Activated naive CD4-positive, alpha-beta T cell treated with anti-CD3 and anti-CD28 coated beads, Interleukin-2, amount 50 U/mL, for 24 hours (primary cell): ENCODE measurements at regions not wholly inside any gene's neighbourhood (a gene's known extent, or its start where the extent isn't known, plus 50 kb on each side); places are given as distances from the start of the nearest gene placed in this dataset.

Experiments
- H3K27ac Mint-ChIP-seq: one replicate; pipeline ENCODE4 v1.8.0; 2021; ENCODE audit warnings: mild to moderate bottlenecking, mixed read lengths
- H3K27me3 Mint-ChIP-seq: one replicate; pipeline ENCODE4 v1.8.0; 2021; ENCODE audit warnings: mixed read lengths
- H3K36me3 Mint-ChIP-seq: one replicate; pipeline ENCODE4 v1.8.0; 2021; ENCODE audit warnings: mixed read lengths
- H3K4me1 Mint-ChIP-seq: one replicate; pipeline ENCODE4 v1.8.0; 2021; ENCODE audit warnings: mixed read lengths
- H3K4me3 Mint-ChIP-seq: one replicate; pipeline ENCODE4 v1.8.0; 2021; ENCODE audit warnings: mild to moderate bottlenecking, mixed read lengths
- H3K9me3 Mint-ChIP-seq: one replicate; pipeline ENCODE4 v1.8.0; 2021; ENCODE audit warnings: mixed read lengths

- Mint-ChIP-seq H3K27ac (no peak overlapping the region), H3K4me1 (no peaks in the 10 kb centered on the region), H3K27me3 (peaks cover 8% of the 10 kb centered on the region)
Observed at GRCh38 chr10:6875269-6875865, 295.3 kb upstream of the PRKCQ start.

GRCh38 chr10:6871128-6871527 is 291.1 kb upstream of the PRKCQ start:
- no peak overlapping the region for H3K4me3 Mint-ChIP-seq
- H3K4me1 Mint-ChIP-seq: no peaks in the 10 kb centered on the region
- no peak overlapping the region for H3K27ac Mint-ChIP-seq
- peaks cover 9% of the 10 kb centered on the region for H3K27me3 Mint-ChIP-seq
- no peaks in the 10 kb centered on the region for H3K36me3 Mint-ChIP-seq
- H3K9me3 Mint-ChIP-seq: no peaks in the 10 kb centered on the region

More at GRCh38 chr10:6875269-6875865, 295.3 kb upstream of the PRKCQ start:
- H3K9me3 Mint-ChIP-seq: no peaks in the 10 kb centered on the region
- H3K4me3 Mint-ChIP-seq: no peak overlapping the region
- no peaks in the 10 kb centered on the region for H3K36me3 Mint-ChIP-seq

- Mint-ChIP-seq H3K27ac (no peak overlapping the region), H3K27me3 (peaks cover 17% of the 10 kb centered on the region), H3K4me1 (no peaks in the 10 kb centered on the region), H3K36me3 (no peaks in the 10 kb centered on the region), H3K9me3 (no peaks in the 10 kb centered on the region), H3K4me3 (no peak overlapping the region)
Observed at GRCh38 chr10:6868036-6868725, 288.1 kb upstream of the PRKCQ start.

GRCh38 chr10:6866757-6867156 is 286.7 kb upstream of the PRKCQ start:
- H3K9me3 Mint-ChIP-seq: no peaks in the 10 kb centered on the region

GRCh38 chr10:6864142-6864541 is 284.1 kb upstream of the PRKCQ start:
- peaks cover 16% of the 10 kb centered on the region for H3K27me3 Mint-ChIP-seq
- no peak overlapping the region for H3K4me3 Mint-ChIP-seq
- H3K27ac Mint-ChIP-seq: no peak overlapping the region
- no peaks in the 10 kb centered on the region for H3K4me1 Mint-ChIP-seq
- H3K36me3 Mint-ChIP-seq: no peaks in the 10 kb centered on the region
- H3K9me3 Mint-ChIP-seq: no peaks in the 10 kb centered on the region

More at GRCh38 chr10:6866757-6867156, 286.7 kb upstream of the PRKCQ start:
- Mint-ChIP-seq H3K27ac (no peak overlapping the region), H3K4me3 (no peak overlapping the region), H3K27me3 (peaks cover 19% of the 10 kb centered on the region), H3K4me1 (no peaks in the 10 kb centered on the region), H3K36me3 (no peaks in the 10 kb centered on the region)

- Mint-ChIP-seq H3K36me3 (no peaks in the 10 kb centered on the region), H3K27me3 (peaks cover 20% of the 10 kb centered on the region)
Observed at GRCh38 chr10:6863381-6863780, 283.3 kb upstream of the PRKCQ start.

GRCh38 chr10:6850452-6850851 is 270.4 kb upstream of the PRKCQ start:
- Mint-ChIP-seq H3K27me3 (peaks cover 6% of the 10 kb centered on the region), H3K4me3 (no peak overlapping the region), H3K36me3 (no peaks in the 10 kb centered on the region), H3K9me3 (no peaks in the 10 kb centered on the region), H3K27ac (no peak overlapping the region), H3K4me1 (no peaks in the 10 kb centered on the region)

More at GRCh38 chr10:6863381-6863780, 283.3 kb upstream of the PRKCQ start:
- no peak overlapping the region for H3K4me3 Mint-ChIP-seq
- no peaks in the 10 kb centered on the region for H3K9me3 Mint-ChIP-seq
- H3K4me1 Mint-ChIP-seq: no peaks in the 10 kb centered on the region
- H3K27ac Mint-ChIP-seq: no peak overlapping the region

- Mint-ChIP-seq H3K4me3 (no peak overlapping the region), H3K36me3 (no peaks in the 10 kb centered on the region), H3K9me3 (no peaks in the 10 kb centered on the region), H3K27me3 (peaks cover 8% of the 10 kb centered on the region), H3K27ac (peak overlapping the region; percentile 2), H3K4me1 (no peaks in the 10 kb centered on the region)
Observed at GRCh38 chr10:6847561-6847960, 267.5 kb upstream of the PRKCQ start.

- Mint-ChIP-seq H3K9me3 (no peaks in the 10 kb centered on the region), H3K36me3 (no peaks in the 10 kb centered on the region), H3K4me3 (no peak overlapping the region), H3K27ac (no peak overlapping the region), H3K27me3 (peaks cover 3% of the 10 kb centered on the region), H3K4me1 (peaks cover 4% of the 10 kb centered on the region)
Observed at GRCh38 chr10:6843894-6844650, 264.0 kb upstream of the PRKCQ start.

GRCh38 chr10:6843481-6843881 is 263.4 kb upstream of the PRKCQ start:
- Mint-ChIP-seq H3K4me3 (no peak overlapping the region), H3K9me3 (no peaks in the 10 kb centered on the region), H3K27me3 (peaks cover 3% of the 10 kb centered on the region), H3K36me3 (no peaks in the 10 kb centered on the region), H3K27ac (no peak overlapping the region), H3K4me1 (peaks cover 4% of the 10 kb centered on the region)

- Mint-ChIP-seq H3K4me3 (no peak overlapping the region), H3K4me1 (peaks cover 4% of the 10 kb centered on the region), H3K9me3 (no peaks in the 10 kb centered on the region)
Observed at GRCh38 chr10:6842722-6843121, 262.6 kb upstream of the PRKCQ start.

GRCh38 chr10:6841761-6842160 is 261.7 kb upstream of the PRKCQ start:
- Mint-ChIP-seq H3K4me3 (no peak overlapping the region), H3K27me3 (peaks cover 3% of the 10 kb centered on the region), H3K9me3 (no peaks in the 10 kb centered on the region), H3K36me3 (no peaks in the 10 kb centered on the region), H3K27ac (no peak overlapping the region), H3K4me1 (peaks cover 4% of the 10 kb centered on the region)

More at GRCh38 chr10:6842722-6843121, 262.6 kb upstream of the PRKCQ start:
- Mint-ChIP-seq H3K27ac (no peak overlapping the region), H3K27me3 (peaks cover 3% of the 10 kb centered on the region), H3K36me3 (no peaks in the 10 kb centered on the region)

- Mint-ChIP-seq H3K4me3 (no peak overlapping the region), H3K4me1 (peaks cover 4% of the 10 kb centered on the region), H3K9me3 (no peaks in the 10 kb centered on the region), H3K27ac (peak overlapping the region; percentile 14), H3K36me3 (no peaks in the 10 kb centered on the region), H3K27me3 (peaks cover 3% of the 10 kb centered on the region)
Observed at GRCh38 chr10:6840766-6841165, 260.7 kb upstream of the PRKCQ start.

- H3K4me1 Mint-ChIP-seq: peaks cover 4% of the 10 kb centered on the region
- no peaks in the 10 kb centered on the region for H3K36me3 Mint-ChIP-seq
- H3K27me3 Mint-ChIP-seq: peaks cover 3% of the 10 kb centered on the region
- no peak overlapping the region for H3K27ac Mint-ChIP-seq
- no peaks in the 10 kb centered on the region for H3K9me3 Mint-ChIP-seq
- no peak overlapping the region for H3K4me3 Mint-ChIP-seq
Observed at GRCh38 chr10:6840201-6840691, 260.2 kb upstream of the PRKCQ start.

- Mint-ChIP-seq H3K27ac (no peak overlapping the region), H3K9me3 (no peaks in the 10 kb centered on the region), H3K27me3 (no peaks in the 10 kb centered on the region), H3K4me1 (peaks cover 4% of the 10 kb centered on the region), H3K4me3 (no peak overlapping the region), H3K36me3 (no peaks in the 10 kb centered on the region)
Observed at GRCh38 chr10:6838118-6838517, 258.0 kb upstream of the PRKCQ start.
